ENCODE measurements at regions not wholly inside any gene's neighbourhood (a gene's known extent, or its start where the extent isn't known, plus 50 kb on each side); places are given as distances from the start of the nearest gene placed in this dataset.
"Not testable (repeated sequence)": the region's sequence is repeated elsewhere in the genome, so short reads cannot be mapped to it uniquely, and the experiment has no call there.

- Mint-ChIP-seq H3K4me3 (no peak overlapping the region), H3K27ac (ENCODE audit: low read depth) (no peak overlapping the region), H3K36me3 (ENCODE audit: insufficient read depth) (no peaks in the 10 kb centered on the region), H3K9me3 (no peaks in the 10 kb centered on the region), H3K4me1 (no peaks in the 10 kb centered on the region), H3K27me3 (peaks cover 42% of the 10 kb centered on the region)
- ATAC-seq (replicated peaks; ENCODE audit: extremely low read depth, poor library complexity, severe bottlenecking) (no peak), DNase-seq (ENCODE audit: low spot score in 2 of 2) (no peak)
Observed at GRCh38 chr13:76829572-76830327, 56.5 kb downstream of the KCTD12 start.

DNA sequence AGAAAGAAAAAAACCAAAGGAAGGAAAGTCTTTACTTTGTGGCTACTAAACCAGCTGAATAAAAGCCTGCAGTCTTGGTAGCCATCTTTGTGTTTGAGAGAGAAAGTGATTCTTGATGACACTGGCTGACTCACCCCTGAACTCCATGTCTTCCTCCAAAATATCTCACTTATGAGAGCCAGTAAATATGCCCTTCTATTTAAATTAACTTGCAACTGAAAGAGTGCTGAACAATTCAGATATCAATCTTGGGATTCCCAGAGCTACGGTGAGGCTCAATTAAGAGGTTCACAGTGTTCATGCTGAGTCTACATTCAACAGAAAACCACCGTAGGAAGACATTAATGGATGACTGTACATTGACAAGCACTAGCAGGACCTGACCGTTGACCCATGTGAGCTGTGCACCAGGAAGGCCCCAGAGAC lies 57.9 kb downstream of the KCTD12 start:
- Mint-ChIP-seq H3K36me3 (ENCODE audit: insufficient read depth) (no peaks in the 10 kb centered on the region), H3K4me1 (no peaks in the 10 kb centered on the region), H3K27ac (ENCODE audit: low read depth) (no peak overlapping the region), H3K4me3 (no peak overlapping the region), H3K9me3 (no peaks in the 10 kb centered on the region), H3K27me3 (peaks cover 42% of the 10 kb centered on the region)
- DNase-seq (ENCODE audit: low spot score in 2 of 2) (no peak), ATAC-seq (replicated peaks; ENCODE audit: extremely low read depth, poor library complexity, severe bottlenecking) (no peak)

- no peak overlapping the region for H3K27ac Mint-ChIP-seq (ENCODE audit: low read depth)
Observed at GRCh38 chr13:76826527-76826926, 59.7 kb downstream of the KCTD12 start.

DNA sequence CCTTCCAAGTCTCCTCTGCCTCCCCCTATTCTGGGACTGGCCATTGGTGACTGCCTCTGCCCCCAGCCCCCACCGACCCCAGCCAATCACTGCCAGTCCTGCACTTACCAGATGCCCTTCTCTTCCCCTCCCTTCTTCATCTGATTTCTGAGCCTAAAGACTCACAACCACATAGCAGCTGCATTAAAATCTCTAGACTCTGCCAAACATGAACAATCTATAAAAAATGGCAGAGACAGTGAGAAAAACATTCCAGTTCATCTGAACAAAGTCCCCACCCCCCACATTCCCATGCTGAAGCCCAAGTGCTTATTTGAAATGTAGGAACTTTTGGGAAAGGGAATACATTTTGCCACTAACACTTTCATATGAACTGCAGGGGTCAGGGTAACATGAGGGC lies 60.8 kb downstream of the KCTD12 start:
- peaks cover 16% of the 10 kb centered on the region for H3K27me3 Mint-ChIP-seq

More at GRCh38 chr13:76826527-76826926, 59.7 kb downstream of the KCTD12 start:
- no peaks in the 10 kb centered on the region for H3K9me3 Mint-ChIP-seq
- ATAC-seq (replicated peaks; ENCODE audit: extremely low read depth, poor library complexity, severe bottlenecking) (no peak), DNase-seq (ENCODE audit: low spot score in 2 of 2) (no peak)
- no peaks in the 10 kb centered on the region for H3K36me3 Mint-ChIP-seq (ENCODE audit: insufficient read depth)
- H3K27me3 Mint-ChIP-seq: peaks cover 27% of the 10 kb centered on the region
- H3K4me3 Mint-ChIP-seq: no peak overlapping the region
- no peaks in the 10 kb centered on the region for H3K4me1 Mint-ChIP-seq

DNA sequence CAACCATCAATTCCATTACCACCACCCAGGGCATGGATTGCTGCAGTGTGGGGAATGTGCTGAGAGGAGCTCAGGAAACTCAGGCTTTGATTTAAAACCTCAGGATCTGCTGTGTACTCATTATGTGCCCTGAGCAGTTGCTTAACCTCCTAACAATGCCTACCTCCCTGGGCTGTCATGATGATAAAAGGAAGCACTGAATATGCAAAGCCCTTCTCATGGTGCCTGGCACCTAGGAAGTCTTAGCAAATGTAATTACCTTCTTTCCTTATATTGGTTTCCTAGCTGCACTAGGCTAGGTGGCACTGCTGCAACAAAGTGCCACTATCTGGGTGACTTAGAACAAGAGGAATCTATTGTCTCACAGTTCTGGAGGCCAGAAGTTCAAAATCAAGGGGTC lies 62.2 kb downstream of the KCTD12 start:
- DNase-seq (ENCODE audit: low spot score in 2 of 2) (no peak), ATAC-seq (replicated peaks; ENCODE audit: extremely low read depth, poor library complexity, severe bottlenecking) (no peak)
- H3K36me3 Mint-ChIP-seq (ENCODE audit: insufficient read depth): no peaks in the 10 kb centered on the region
- peaks cover 12% of the 10 kb centered on the region for H3K27me3 Mint-ChIP-seq
- no peak overlapping the region for H3K4me3 Mint-ChIP-seq
- no peaks in the 10 kb centered on the region for H3K4me1 Mint-ChIP-seq
- no peaks in the 10 kb centered on the region for H3K9me3 Mint-ChIP-seq
- no peak overlapping the region for H3K27ac Mint-ChIP-seq (ENCODE audit: low read depth)

More for the DNA sequence above, 60.8 kb downstream of the KCTD12 start:
- Mint-ChIP-seq H3K9me3 (no peaks in the 10 kb centered on the region), H3K4me1 (no peaks in the 10 kb centered on the region), H3K36me3 (ENCODE audit: insufficient read depth) (no peaks in the 10 kb centered on the region), H3K4me3 (no peak overlapping the region), H3K27ac (ENCODE audit: low read depth) (no peak overlapping the region)
- ATAC-seq (replicated peaks; ENCODE audit: extremely low read depth, poor library complexity, severe bottlenecking): no peak
- no peak for DNase-seq (ENCODE audit: low spot score in 2 of 2)

DNA sequence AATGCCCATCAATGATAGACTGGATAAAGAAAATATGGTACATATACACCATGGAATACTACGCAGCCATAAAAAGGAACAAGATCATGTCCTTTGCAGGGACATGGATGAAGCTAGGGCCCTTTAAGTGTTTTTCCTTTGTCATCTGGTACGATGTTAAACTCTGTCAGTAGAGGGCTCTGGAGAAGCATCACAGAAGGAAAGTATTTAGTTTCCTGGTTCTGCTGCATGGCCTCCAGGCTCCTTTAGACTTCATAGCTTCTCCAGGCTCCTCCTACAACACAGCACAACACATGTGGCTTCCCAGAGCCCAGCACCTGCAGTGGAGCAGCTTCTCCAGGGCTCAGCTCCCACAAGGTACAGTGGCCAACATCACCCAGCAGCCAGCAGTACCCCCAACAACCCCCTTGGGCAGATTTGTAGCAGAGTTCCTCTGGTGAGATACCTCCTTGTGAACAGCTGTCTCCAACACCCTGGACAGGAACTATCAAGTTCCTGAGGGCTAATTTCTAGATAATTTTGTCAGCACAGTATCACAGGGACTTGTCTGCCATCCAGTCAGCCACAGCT lies 63.4 kb downstream of the KCTD12 start:
- Mint-ChIP-seq H3K36me3 (ENCODE audit: insufficient read depth) (no peaks in the 10 kb centered on the region), H3K4me3 (no peak overlapping the region), H3K27ac (ENCODE audit: low read depth) (no peak overlapping the region), H3K4me1 (no peaks in the 10 kb centered on the region), H3K27me3 (peaks cover 23% of the 10 kb centered on the region), H3K9me3 (no peaks in the 10 kb centered on the region)
- DNase-seq (ENCODE audit: low spot score in 2 of 2) (no peak), ATAC-seq (replicated peaks; ENCODE audit: extremely low read depth, poor library complexity, severe bottlenecking) (no peak)

- not testable (repeated sequence) for H3K4me3 Mint-ChIP-seq; DNase-seq (ENCODE audit: low spot score in 2 of 2); H3K36me3 Mint-ChIP-seq (ENCODE audit: insufficient read depth); ATAC-seq (replicated peaks; ENCODE audit: extremely low read depth, poor library complexity, severe bottlenecking); H3K9me3 Mint-ChIP-seq; H3K27ac Mint-ChIP-seq (ENCODE audit: low read depth); H3K4me1 Mint-ChIP-seq
- H3K27me3 Mint-ChIP-seq: peaks cover 32% of the 10 kb centered on the region
Observed at GRCh38 chr13:76821222-76821621, 65.0 kb downstream of the KCTD12 start.

- ATAC-seq (replicated peaks; ENCODE audit: extremely low read depth, poor library complexity, severe bottlenecking) (no peak), DNase-seq (ENCODE audit: low spot score in 2 of 2) (no peak)
- no peak overlapping the region for H3K27ac Mint-ChIP-seq (ENCODE audit: low read depth)
- no peaks in the 10 kb centered on the region for H3K9me3 Mint-ChIP-seq
- H3K4me3 Mint-ChIP-seq: no peak overlapping the region
- H3K27me3 Mint-ChIP-seq: peaks cover 37% of the 10 kb centered on the region
- H3K36me3 Mint-ChIP-seq (ENCODE audit: insufficient read depth): no peaks in the 10 kb centered on the region
- H3K4me1 Mint-ChIP-seq: no peaks in the 10 kb centered on the region
Observed at GRCh38 chr13:76820759-76821158, 65.4 kb downstream of the KCTD12 start.

GRCh38 chr13:76816394-76816793 lies 69.8 kb downstream of the KCTD12 start:
- no peak overlapping the region for H3K4me3 Mint-ChIP-seq
- peaks cover 56% of the 10 kb centered on the region for H3K27me3 Mint-ChIP-seq
- H3K36me3 Mint-ChIP-seq (ENCODE audit: insufficient read depth): no peaks in the 10 kb centered on the region
- no peaks in the 10 kb centered on the region for H3K4me1 Mint-ChIP-seq
- H3K27ac Mint-ChIP-seq (ENCODE audit: low read depth): no peak overlapping the region
- no peak for DNase-seq (ENCODE audit: low spot score in 2 of 2)
- no peaks in the 10 kb centered on the region for H3K9me3 Mint-ChIP-seq
- no peak for ATAC-seq (replicated peaks; ENCODE audit: extremely low read depth, poor library complexity, severe bottlenecking)

DNA sequence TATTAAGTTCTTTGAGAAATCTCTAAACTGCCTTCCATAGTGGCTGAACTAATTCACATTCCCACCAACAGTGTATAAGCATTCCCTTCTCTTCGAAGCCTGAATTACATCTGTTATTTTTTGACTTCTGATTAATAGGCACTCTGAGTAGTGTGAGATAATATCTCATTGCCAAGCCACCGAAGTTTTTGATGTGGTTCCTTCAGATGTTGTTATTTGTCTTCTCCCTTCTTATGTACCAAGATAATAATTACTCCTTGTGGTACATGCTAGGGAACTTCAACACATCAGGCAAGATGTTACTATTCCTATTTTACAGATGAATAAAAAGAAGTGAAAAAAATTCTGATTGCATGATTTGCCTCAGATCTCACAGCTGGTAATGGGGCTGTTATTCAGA lies 70.9 kb downstream of the KCTD12 start:
- Mint-ChIP-seq H3K27ac (ENCODE audit: low read depth) (no peak overlapping the region), H3K4me3 (no peak overlapping the region), H3K9me3 (peaks cover under 1% of the 10 kb centered on the region), H3K4me1 (no peaks in the 10 kb centered on the region), H3K27me3 (peaks cover 56% of the 10 kb centered on the region), H3K36me3 (ENCODE audit: insufficient read depth) (no peaks in the 10 kb centered on the region)
- no peak for DNase-seq (ENCODE audit: low spot score in 2 of 2)
- no peak for ATAC-seq (replicated peaks; ENCODE audit: extremely low read depth, poor library complexity, severe bottlenecking)

DNA sequence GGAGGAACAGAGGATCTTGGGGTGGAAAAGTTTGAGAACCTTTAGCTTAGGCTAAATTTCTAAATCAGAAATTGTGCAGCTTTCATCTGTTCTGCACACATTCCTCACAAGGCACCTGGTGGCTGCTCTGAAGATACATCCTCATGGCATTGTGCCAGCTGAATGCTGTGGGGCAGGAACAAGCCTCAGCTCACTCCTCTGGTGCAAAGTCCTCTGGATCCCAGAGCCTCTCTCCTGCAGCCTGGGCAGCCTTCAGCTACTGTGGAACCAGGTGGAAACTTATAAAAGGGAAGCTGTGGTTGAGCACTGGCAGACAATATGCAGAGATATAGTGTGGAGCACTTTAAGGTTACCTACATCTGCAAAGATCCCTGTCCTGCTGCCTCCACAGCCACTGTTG lies 72.3 kb downstream of the KCTD12 start:
- Mint-ChIP-seq H3K27ac (ENCODE audit: low read depth) (no peak overlapping the region), H3K27me3 (peaks cover 54% of the 10 kb centered on the region), H3K4me1 (no peaks in the 10 kb centered on the region), H3K9me3 (peaks cover 5% of the 10 kb centered on the region), H3K36me3 (ENCODE audit: insufficient read depth) (no peaks in the 10 kb centered on the region), H3K4me3 (no peak overlapping the region)
- ATAC-seq (replicated peaks; ENCODE audit: extremely low read depth, poor library complexity, severe bottlenecking) (no peak), DNase-seq (ENCODE audit: low spot score in 2 of 2) (no peak)

DNA sequence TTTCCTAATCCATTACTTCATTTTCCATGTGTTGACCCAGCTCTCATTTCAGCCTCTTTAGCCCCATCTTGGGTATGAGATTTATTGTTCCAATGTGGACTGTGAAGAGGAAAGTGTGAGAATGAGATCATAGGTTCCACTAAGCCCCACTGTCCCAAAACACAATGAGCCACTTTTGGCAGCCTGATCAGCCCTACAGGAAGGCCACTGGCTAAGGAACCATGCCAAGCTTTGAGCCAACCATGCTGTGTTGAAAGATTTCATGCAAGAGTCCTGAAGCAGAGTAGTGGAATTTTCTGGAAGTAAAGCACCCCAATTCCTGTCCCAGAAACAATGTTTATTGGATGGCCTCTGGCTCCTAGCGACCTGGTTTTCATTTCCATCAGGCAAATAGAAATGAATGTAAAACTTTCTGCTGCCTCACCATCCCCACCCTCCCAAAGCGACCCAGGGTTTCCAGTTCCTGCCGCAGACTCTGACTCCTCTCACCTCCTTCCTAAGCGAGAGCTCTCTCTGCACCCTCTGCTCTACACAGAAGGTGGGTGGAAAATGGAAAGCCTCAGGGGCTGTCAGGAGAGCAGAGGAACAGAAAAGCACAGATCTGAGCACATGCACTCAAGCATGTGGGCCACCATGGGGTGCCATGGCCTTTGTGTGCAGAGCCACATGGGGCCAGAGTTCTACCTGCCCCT lies 73.1 kb downstream of the KCTD12 start:
- Mint-ChIP-seq H3K9me3 (peaks cover 5% of the 10 kb centered on the region), H3K27ac (ENCODE audit: low read depth) (no peak overlapping the region), H3K4me1 (no peaks in the 10 kb centered on the region), H3K27me3 (peaks cover 46% of the 10 kb centered on the region), H3K36me3 (ENCODE audit: insufficient read depth) (no peaks in the 10 kb centered on the region), H3K4me3 (no peak overlapping the region)
- DNase-seq (ENCODE audit: low spot score in 2 of 2) (no peak), ATAC-seq (replicated peaks; ENCODE audit: extremely low read depth, poor library complexity, severe bottlenecking) (no peak)

Measured in central memory CD8-positive, alpha-beta T cell (primary cell).